Tibial nerve (tissue), 4 donors: ENCODE measurements at regions not wholly inside any gene's neighbourhood (a gene's known extent, or its start where the extent isn't known, plus 50 kb on each side); places are given as distances from the start of the nearest gene placed in this dataset.

ENCODE experiments used
- DNase-seq, 2 donors: peaks; one replicate each; pipeline ENCODE4 v3.0.0-alpha.2; 2019; ENCODE audit warnings: low spot score in 2 of 2
- H3K27ac ChIP-seq, 4 donors: fragments of 200-600 bp; sonication (generic) in 3 of 4; one replicate each; pipeline ENCODE4 v1.5.1; 2017 to 2019; ENCODE audit warnings: mild to moderate bottlenecking in 1 of 4
- H3K27me3 ChIP-seq, 2 donors: fragments of 200-600 bp; sonication (generic) in 1 of 2; one replicate each; pipeline versions ENCODE4 v1.5.1 to v1.6.0; 2017 to 2019
- H3K36me3 ChIP-seq, 3 donors: fragments of 200-600 bp; sonication (generic); one replicate each; pipeline ENCODE4 v1.5.1; 2018 to 2019
- H3K4me1 ChIP-seq, 4 donors: fragments of 200-600 bp; sonication (generic) in 3 of 4; one replicate each; pipeline ENCODE4 v1.5.1; 2017 to 2019
- H3K4me3 ChIP-seq, 4 donors: fragments of 200-600 bp; sonication (generic) in 3 of 4; one replicate each; pipeline ENCODE4 v1.5.1; 2017 to 2019; ENCODE audit warnings: mild to moderate bottlenecking in 1 of 4, moderate library complexity in 1 of 4
- H3K9me3 ChIP-seq, 4 donors: fragments of 200-600 bp; sonication (generic) in 3 of 4; one replicate each; pipeline ENCODE4 v1.5.1; 2017 to 2019
- EP300 ChIP-seq, 2 donors: sonication (generic); formaldehyde crosslinking; IDR thresholded peaks; one replicate each; pipeline ENCODE4 v1.6.1; 2017; ENCODE audit warnings: antibody characterized with exemption in 2 of 2, mild to moderate bottlenecking in 1 of 2
- POLR2A ChIP-seq, 2 donors: fragments of 450-650 bp; IDR thresholded peaks; one replicate each; pipeline ENCODE4 v1.6.1; 2017; ENCODE audit warnings: antibody characterized with exemption in 2 of 2, mild to moderate bottlenecking in 2 of 2, moderate library complexity in 2 of 2
- WGBS, 2 donors: methylation state at CpG; one replicate each; pipeline ENCODE4 v1.1.5; 2018; 5-methylcytosine and 5-hydroxymethylcytosine counted together
- TF ChIP-seq, protein P1 (sequence below), 5 experiments: fragments of 200-600 bp in 3 of 5; fragments of 450-650 bp in 2 of 5; sonication (generic) in 3 of 5; IDR thresholded peaks; one replicate each; pipeline ENCODE4 v1.5.1; 2016 to 2019; ENCODE audit warnings: antibody characterized with exemption in 5 of 5, mild to moderate bottlenecking in 3 of 5, moderate library complexity in 2 of 5

DNA sequence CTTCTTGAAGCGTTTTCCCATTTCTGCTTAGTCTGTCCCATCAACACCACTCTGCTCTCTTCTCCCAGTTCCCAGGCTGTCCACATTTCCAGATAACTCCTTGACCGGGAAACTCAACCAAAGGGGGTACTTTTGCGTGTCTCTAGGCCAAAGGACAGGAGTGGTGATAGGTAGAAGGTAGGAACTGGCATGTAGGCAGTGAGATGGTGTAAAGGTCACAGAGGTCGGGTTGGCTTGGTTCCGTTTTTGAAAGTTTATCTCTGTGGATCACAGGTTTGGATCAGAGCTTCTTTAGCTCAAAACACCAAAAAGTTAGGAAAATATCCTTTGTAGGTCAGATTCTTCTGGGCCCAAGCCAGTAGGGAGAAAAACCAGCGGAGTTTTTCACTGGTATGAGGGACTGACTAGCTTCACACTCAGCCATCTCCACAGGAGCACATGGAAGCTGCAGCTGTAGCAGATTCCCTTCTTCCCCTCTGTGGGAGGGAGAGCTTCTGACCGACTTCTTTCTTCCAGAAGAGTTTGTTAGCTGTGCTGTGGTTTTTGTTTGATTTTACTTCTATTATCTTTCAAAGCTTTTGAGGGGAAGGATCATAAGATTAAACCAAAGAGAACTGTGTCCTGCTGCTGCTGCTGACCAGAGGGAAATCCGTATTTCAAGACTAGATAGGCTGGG, 98.4 kb upstream of the DMRT1 start:
- DNase-seq: no peak
- no peaks in the 10 kb centered on the region for H3K27me3 ChIP-seq
- H3K27ac ChIP-seq: no peak overlapping the region
- WGBS, 2 donors: 74 to 81% methylated on average over 8 of the region's 8 CpGs
- H3K4me1 ChIP-seq: peaks cover 0 to 9% (median 0%) of the 10 kb centered on the region in 4 donors
- H3K36me3 ChIP-seq: peaks cover 3 to 94% (median 5%) of the 10 kb centered on the region in 3 donors
- H3K4me3 ChIP-seq: no peak overlapping the region
- TF ChIP-seq POLR2A (IDR thresholded peaks at IDR 0.05) (no peak), EP300 (IDR thresholded peaks at IDR 0.05) (no peak)
- TF ChIP-seq, protein P1, sequence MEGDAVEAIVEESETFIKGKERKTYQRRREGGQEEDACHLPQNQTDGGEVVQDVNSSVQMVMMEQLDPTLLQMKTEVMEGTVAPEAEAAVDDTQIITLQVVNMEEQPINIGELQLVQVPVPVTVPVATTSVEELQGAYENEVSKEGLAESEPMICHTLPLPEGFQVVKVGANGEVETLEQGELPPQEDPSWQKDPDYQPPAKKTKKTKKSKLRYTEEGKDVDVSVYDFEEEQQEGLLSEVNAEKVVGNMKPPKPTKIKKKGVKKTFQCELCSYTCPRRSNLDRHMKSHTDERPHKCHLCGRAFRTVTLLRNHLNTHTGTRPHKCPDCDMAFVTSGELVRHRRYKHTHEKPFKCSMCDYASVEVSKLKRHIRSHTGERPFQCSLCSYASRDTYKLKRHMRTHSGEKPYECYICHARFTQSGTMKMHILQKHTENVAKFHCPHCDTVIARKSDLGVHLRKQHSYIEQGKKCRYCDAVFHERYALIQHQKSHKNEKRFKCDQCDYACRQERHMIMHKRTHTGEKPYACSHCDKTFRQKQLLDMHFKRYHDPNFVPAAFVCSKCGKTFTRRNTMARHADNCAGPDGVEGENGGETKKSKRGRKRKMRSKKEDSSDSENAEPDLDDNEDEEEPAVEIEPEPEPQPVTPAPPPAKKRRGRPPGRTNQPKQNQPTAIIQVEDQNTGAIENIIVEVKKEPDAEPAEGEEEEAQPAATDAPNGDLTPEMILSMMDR (IDR thresholded peaks at IDR 0.05): no peak
- H3K9me3 ChIP-seq: no peaks in the 10 kb centered on the region

DNA sequence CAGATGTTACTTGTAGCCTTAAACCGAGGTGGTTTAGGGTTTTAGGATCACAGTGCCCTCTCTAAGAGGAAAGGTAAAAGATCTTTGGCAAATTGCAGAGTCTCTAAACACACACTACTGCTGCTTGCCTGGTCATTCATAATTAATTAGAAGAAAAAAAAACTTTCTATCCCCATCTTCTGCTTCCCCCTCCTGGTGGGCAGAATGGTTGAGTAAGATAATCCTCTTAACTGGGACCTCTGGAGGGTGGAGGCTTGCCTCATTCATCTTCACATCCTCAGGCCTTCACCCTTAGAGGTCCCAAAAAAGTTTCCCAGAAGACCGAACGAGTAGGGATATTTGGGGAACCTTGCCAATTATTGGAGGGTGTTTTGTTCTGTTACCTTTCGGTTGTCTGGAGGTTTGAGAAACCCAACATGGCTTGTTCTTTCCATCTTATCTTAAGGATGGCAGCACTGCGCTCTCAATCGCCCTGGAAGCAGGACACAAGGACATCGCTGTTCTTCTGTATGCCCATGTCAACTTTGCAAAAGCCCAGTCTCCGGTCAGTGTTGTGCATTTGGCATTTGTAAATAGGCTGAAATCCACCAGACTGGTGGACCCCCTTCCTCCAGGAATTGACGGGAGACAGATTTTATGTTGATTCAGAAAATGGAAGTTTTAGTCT, 97.3 kb upstream of the DMRT1 start:
- TF ChIP-seq, protein P1 (IDR thresholded peaks at IDR 0.05): no peak
- no peak for TF ChIP-seq EP300 (IDR thresholded peaks at IDR 0.05)
- TF ChIP-seq POLR2A (IDR thresholded peaks at IDR 0.05): no peak
- H3K9me3 ChIP-seq: no peaks in the 10 kb centered on the region
- no peak for DNase-seq
- WGBS, 2 donors: 87 to 94% methylated on average over 9 of the region's 9 CpGs
- peaks cover 0 to 9% (median 0%) of the 10 kb centered on the region in 4 donors for H3K4me1 ChIP-seq
- no peaks in the 10 kb centered on the region for H3K27me3 ChIP-seq
- H3K36me3 ChIP-seq: peaks cover 3 to 88% (median 5%) of the 10 kb centered on the region in 3 donors
- no peak overlapping the region for H3K4me3 ChIP-seq
- H3K27ac ChIP-seq: no peak overlapping the region

DNA sequence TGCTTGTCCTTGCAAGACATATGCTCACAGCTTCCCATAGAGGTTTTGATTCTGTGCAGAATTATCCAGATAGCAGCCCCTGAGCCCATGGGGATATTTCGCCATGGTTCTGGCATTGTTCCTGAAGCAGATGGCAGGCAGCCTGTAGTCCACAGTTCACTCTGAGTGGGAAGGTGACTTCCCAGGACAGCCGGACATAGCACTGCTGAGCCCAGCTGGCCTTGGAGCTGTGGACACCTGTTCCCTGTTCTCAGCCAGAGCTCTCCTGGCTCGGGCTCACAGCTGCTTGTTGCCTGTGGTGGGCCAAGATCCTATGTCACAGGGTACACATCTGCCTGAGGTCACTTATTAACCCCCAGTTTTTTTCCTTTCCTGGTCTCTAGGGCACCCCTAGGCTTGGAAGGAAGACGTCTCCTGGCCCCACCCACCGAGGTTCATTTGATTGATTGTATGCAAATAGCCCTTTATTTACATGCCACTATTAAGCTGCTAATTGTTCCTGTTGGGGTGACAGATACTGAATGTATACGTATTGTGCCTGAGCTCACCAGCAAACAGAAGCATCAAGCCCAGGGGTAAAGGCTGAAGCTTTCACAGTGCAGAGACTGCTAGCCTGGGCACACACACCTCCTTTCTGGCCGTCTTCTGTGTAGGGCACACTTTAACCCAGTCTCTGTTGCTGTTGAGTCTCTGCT, 96.6 kb upstream of the DMRT1 start:
- H3K4me3 ChIP-seq: no peak overlapping the region
- DNase-seq: peak; percentile 53
- H3K27ac ChIP-seq: no peak overlapping the region
- H3K9me3 ChIP-seq: no peaks in the 10 kb centered on the region
- peaks cover 0 to 15% (median 0%) of the 10 kb centered on the region in 4 donors for H3K4me1 ChIP-seq
- TF ChIP-seq, protein P1 (IDR thresholded peaks at IDR 0.05): no peak
- TF ChIP-seq EP300 (IDR thresholded peaks at IDR 0.05): peak in 1 of 2 donors; percentile 33
- no peaks in the 10 kb centered on the region for H3K27me3 ChIP-seq
- whole genome bisulfite sequencing, 2 donors: 65 to 66% methylated on average over 6 to 7 of the region's 7 CpGs
- peaks cover 3 to 81% (median 5%) of the 10 kb centered on the region in 3 donors for H3K36me3 ChIP-seq

DNA sequence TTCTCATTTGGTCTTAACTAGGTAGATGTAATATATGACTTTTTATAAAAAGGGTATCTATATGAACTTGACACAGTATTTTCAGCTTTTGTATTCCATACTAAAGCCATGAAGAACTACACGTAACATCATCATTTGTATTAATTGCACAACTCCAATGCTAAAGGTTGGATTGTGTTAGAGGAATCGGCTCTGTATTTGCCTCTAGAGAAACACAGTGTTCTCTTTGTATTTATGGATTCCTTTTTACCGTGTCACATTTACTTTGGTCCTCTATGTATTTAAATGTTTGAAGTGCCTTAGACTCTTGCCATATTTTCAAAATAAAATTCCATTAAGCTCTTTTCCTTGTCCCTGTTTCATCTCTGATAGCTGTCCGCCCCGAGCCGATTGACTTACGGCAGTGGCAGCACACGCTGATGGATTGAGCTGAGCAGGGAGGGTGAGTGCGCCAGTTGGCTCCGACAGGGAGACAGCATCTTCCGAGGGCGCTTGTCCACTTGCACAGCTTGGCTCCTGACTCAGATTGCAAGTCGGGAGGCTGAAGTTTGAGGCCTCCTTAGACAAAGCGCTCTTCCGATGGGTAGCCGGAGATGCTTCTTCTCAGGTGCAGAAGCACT, 95.6 kb upstream of the DMRT1 start:
- WGBS, 2 donors: 80 to 88% methylated on average over 16 of the region's 16 CpGs
- TF ChIP-seq, protein P1 (IDR thresholded peaks at IDR 0.05): no peak
- TF ChIP-seq EP300 (IDR thresholded peaks at IDR 0.05) (no peak), POLR2A (IDR thresholded peaks at IDR 0.05) (no peak)
- no peak for DNase-seq
- Histone ChIP-seq H3K36me3 (peaks cover 3 to 71% (median 5%) of the 10 kb centered on the region in 3 donors), H3K27me3 (no peaks in the 10 kb centered on the region), H3K9me3 (no peaks in the 10 kb centered on the region), H3K4me1 (peaks cover 0 to 24% (median 3%) of the 10 kb centered on the region in 4 donors), H3K27ac (no peak overlapping the region), H3K4me3 (no peak overlapping the region)
